Gastroesophageal sphincter (tissue), 3 donors: ENCODE measurements at regions not wholly inside any gene's neighbourhood (a gene's known extent, or its start where the extent isn't known, plus 50 kb on each side); places are given as distances from the start of the nearest gene placed in this dataset.

ENCODE experiments used
- CTCF ChIP-seq, 4 experiments: fragments of 200-600 bp in 2 of 4; fragments of 450-650 bp in 2 of 4; sonication (generic) in 1 of 4; IDR thresholded peaks; one replicate each; pipeline ENCODE4 v1.5.1; 2017 to 2019; ENCODE audit warnings: antibody characterized with exemption in 4 of 4, mild to moderate bottlenecking in 2 of 4, moderate library complexity in 2 of 4
- EP300 ChIP-seq: sonication (generic); formaldehyde crosslinking; IDR thresholded peaks from one replicate; pipeline ENCODE4 v1.6.1; 2017; ENCODE audit warnings: antibody characterized with exemption, mild to moderate bottlenecking
- POLR2A ChIP-seq, 2 donors: fragments of 450-650 bp; IDR thresholded peaks; one replicate each; pipeline ENCODE4 v1.6.1; 2017; ENCODE audit warnings: antibody characterized with exemption in 2 of 2, mild to moderate bottlenecking in 2 of 2, moderate library complexity in 1 of 2
- POLR2AphosphoS5 ChIP-seq: sonication (generic); formaldehyde crosslinking; IDR thresholded peaks from one replicate; pipeline ENCODE4 v1.6.1; 2017; ENCODE audit warnings: antibody characterized with exemption

DNA sequence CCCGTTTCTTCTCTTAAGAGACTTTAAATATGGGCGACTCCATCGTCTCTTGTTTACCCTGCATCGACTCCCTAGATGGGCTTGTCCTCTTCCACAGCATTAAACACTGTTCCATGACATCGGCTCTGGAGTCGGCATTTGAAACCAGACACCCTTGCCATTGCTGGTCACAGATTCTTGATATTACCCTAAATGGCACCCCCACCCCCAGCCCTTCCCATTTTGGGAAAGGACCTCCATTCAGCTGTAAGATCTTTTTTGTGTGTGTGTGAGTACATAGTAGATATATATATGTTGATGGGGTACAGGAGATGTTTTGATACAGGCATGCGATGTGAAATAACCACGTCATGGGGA lies 51.1 kb upstream of the SH3PXD2B start:
- TF ChIP-seq CTCF (IDR thresholded peaks at IDR 0.05) (no peak), POLR2A (IDR thresholded peaks at IDR 0.05) (no peak), POLR2AphosphoS5 (no peak), EP300 (no peak)
